Stimulated activated CD4-positive, alpha-beta T cell treated with anti-CD3 and anti-CD28 coated beads, Interleukin-4, amount 100 ng/mL, for 4 hours (primary cell): ENCODE measurements at regions not wholly inside any gene's neighbourhood (a gene's known extent, or its start where the extent isn't known, plus 50 kb on each side); places are given as distances from the start of the nearest gene placed in this dataset.
"Not testable (repeated sequence)": the region's sequence is repeated elsewhere in the genome, so short reads cannot be mapped to it uniquely, and the experiment has no call there.

Experiments
- DNase-seq, 2 experiments: peaks; one replicate each; pipeline ENCODE4 v3.0.0-alpha.2; 2020

DNA sequence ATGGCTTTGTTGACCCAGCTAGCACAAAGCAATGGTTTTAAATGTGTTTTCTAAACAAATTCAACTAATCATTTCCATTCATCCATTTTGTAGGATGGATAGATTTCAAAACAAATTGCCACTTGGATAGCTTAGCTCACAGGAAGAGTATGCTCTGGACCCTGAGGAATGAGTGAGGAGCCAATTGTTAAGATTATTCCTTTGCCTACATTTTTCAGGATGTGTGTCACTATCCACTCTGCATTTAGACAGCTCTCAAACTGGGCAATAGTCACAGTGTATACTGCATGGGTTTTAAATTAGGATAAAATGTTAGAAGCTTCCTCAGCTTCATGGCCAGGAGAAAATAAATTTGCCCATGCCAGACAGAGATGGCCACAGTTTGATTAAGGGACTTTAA is 605.6 kb upstream of the TEX47 start:
- no peak for DNase-seq

GRCh38 chr7:89401690-89402089 is 606.2 kb upstream of the TEX47 start:
- DNase-seq = no peak

- no peak for DNase-seq
Measured at GRCh38 chr7:89451911-89452310, 656.4 kb upstream of the TEX47 start.

GRCh38 chr7:89456556-89456955 is 661.0 kb upstream of the TEX47 start:
- DNase-seq = no peak

DNA sequence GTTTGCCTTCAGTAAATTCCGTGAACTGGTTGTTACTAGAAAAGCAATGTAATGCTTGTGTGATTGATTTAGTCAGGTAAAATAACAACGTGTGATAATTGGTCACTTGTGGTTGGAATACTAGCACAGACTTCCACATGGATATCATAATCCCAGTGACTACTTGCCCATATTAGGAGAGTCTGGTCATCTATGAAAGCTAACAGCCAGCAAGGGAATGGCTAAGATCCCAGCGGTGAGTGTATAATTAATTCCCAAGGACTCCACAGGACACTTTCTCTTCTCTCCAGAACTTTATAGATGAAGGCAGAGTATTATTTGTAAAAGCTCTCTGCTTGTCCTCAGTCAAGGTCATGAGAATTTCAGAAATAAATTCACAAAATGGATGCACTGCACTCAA is 662.6 kb upstream of the TEX47 start:
- no peak for DNase-seq

GRCh38 chr7:89474456-89474855 is 678.9 kb upstream of the TEX47 start:
- no peak for DNase-seq

- DNase-seq = no peak
Measured at GRCh38 chr7:89477991-89478390, 676.3 kb upstream of the STEAP1 start.

GRCh38 chr7:89495704-89496103 is 658.6 kb upstream of the STEAP1 start:
- no peak for DNase-seq

DNA sequence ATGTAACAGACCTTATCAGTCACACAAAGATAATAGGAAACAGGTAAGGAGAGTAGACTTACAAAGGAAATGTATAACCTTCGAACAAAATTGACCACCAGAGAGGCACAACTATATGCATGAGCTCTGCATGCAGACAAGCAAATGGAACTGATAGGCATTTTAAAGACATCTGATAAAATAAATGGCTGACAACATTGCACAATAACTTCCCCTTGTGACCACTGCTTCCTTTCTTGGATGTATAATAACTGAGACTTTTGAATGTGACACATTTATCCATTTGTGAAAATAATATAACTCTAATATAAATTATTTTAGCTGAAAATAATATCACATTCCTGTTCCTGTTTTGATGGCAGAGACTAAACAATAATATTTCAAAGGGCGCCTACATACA is 654.2 kb upstream of the STEAP1 start:
- no peak for DNase-seq

GRCh38 chr7:89503281-89503680 is 651.0 kb upstream of the STEAP1 start:
- no peak for DNase-seq

DNA sequence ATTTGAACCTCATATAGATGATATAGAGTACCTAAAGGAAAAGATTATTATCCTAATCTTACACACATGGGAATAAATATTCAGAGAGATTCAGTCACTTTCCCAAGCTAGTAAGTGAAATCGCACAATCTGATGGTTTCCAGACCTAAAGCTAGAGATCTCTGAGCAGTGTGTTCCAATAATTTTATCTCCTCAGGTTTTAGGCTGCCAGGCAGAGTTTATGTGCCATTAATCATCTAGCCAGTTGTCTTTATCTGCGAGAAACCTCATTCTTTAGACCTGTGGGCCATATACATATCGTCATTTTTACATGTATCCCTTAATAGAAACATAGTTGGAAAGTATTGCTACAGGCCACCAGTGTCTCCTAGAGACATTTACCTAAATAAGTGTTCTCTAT is 647.2 kb upstream of the STEAP1 start:
- DNase-seq = no peak

DNA sequence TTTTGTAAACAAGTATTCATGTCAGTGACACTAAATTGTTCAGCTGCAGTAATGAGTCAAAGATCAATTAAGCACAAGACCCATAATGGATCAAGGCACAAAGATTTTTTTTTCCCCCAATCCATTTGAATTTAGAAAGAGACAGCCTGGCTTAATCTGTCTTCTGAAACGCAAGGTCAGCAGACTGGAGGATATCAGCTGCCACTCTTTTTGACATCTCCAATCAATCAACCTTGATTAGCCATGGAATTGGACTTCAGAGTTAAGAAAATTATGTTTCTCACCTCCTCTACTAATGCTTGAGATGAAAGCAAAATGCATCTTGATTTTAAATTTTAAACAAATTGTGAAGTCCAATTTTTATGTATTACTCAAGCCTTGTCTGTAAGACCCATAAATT is 642.4 kb upstream of the STEAP1 start:
- DNase-seq = no peak

DNA sequence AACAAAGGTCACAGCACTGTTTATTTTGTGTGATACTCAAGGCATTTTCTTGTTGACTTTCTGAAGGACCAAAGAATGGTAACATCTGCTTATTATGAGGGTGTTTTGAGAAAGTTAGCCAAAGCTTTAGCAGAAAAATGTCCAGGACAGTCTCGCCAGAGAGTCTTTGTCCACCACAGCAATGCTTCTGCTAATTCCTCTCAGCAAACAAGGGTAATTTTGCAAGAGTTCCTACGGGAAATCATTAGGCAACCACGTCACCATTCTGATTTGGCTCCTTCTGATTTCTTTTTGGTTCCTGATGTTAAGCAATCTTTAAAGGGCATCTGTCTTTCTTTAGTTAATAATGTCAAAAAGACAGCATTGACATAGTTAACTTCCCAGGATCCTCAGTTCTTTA is 639.3 kb upstream of the STEAP1 start:
- no peak for DNase-seq

- no peak for DNase-seq
Measured at GRCh38 chr7:89517815-89518214, 636.5 kb upstream of the STEAP1 start.

GRCh38 chr7:89549768-89550167 is 604.5 kb upstream of the STEAP1 start:
- no peak for DNase-seq

DNA sequence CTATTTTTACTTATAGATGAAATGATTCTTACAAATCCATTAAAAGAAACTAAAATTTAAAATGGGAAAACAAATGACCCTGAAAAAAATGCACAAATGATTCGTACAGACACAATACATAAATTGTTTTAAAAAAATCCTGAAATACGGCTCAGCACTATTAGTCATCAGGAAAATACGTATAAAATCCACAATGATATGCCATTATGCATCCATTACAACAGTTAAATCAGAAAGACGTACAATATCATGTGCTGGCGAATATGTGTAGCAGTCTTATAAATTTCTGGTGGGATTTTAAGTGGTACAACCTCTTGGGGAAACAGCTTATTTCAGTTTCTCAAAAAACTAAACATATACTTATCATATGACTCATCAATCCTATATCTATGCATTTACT is 600.1 kb upstream of the STEAP1 start:
- DNase-seq = no peak

- no peak for DNase-seq
Measured at GRCh38 chr7:89559596-89559995, 594.7 kb upstream of the STEAP1 start.

DNA sequence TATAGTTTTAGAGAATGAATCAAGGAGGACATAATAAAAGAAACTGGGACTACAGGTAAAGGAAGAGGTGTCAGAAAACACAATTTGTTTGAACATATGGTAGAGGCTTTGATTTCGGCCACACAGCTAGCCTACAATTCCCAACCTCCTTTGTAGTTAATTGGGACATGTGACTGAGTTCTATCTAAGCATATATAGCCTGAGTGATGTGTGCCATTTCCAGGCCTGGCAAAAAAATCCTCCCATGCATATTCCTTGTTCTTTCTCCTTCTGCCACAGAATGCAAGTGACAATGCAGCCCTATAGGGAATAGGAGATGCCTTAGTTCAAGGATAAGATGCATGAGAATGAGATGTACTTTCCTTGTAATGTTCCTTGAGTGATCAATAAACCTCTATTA is 590.7 kb upstream of the STEAP1 start:
- DNase-seq = no peak

DNA sequence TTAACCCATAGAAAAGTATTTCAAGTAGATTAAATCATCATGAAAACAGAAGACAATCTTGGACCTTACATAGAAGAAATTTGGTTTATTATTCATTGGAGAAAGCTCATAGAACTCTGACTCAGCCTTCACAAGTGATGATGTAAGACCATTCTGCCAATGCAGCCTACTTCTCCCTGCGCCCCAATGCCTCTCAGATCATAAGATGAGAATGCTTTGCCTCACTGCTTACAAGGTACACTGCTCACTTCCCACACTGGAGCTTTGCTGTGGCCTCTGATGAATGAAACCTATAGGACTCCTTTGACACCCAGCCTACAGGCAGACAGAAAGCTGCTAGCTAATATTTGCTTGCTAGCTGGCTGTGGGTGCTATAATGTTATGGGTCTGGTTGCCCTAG is 569.4 kb upstream of the STEAP1 start:
- no peak for DNase-seq

- no peak for DNase-seq
Measured at GRCh38 chr7:89593125-89593524, 561.1 kb upstream of the STEAP1 start.

- DNase-seq = no peak
Measured at GRCh38 chr7:89602984-89603383, 551.3 kb upstream of the STEAP1 start.

DNA sequence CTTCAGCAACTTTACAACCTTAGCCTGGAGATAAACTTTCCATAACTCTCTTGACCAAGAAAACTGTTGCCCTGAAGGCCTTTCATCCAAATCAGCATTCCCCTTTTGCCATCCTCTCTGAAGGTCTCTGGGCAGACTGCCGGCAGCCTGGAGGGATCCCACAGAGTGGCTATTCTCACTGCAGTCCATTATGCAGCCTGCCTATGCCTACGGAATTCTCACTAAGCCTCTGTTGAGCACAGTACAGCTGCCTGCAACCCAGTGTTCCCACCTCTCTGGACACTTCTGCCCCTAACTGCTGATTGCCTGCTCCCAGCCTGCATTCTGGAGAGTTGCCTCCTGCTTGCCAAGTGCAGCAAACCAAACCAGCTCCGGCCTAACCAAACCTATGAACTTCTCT is 548.9 kb upstream of the STEAP1 start:
- no peak for DNase-seq

GRCh38 chr7:89606511-89606910 is 547.8 kb upstream of the STEAP1 start:
- DNase-seq = no peak

DNA sequence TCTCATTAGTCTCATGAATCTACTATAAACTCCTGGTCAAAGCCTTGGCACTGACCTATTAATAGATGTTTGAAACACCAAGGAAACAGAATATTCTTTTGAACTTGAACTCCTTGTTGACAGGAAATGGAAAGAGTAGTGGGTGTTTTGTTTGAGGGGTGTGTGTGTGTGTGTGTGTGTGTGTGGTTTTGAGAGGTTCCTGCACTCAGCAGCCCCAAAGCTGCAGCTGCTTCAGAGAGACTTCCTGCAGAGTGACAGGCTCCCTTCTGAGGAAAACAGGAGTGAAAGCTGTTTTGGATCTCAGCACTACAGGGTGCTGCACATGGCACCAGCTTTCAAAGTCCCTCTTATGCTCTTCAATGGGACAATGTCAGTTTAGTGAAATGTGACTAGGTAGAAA is 546.5 kb upstream of the STEAP1 start:
- DNase-seq = peak in 1 of 2 experiments; percentile 24

GRCh38 chr7:89616829-89617228 is 537.4 kb upstream of the STEAP1 start:
- DNase-seq = not testable (repeated sequence)

GRCh38 chr7:89618274-89618673 is 536.0 kb upstream of the STEAP1 start:
- no peak for DNase-seq
